Osteocyte (in vitro differentiated cells): ENCODE measurements at regions not wholly inside any gene's neighbourhood (a gene's known extent, or its start where the extent isn't known, plus 50 kb on each side); places are given as distances from the start of the nearest gene placed in this dataset.

Source experiments
- DNase-seq: peaks from one replicate; pipeline ENCODE4 v3.0.0; 2021; ENCODE audit warnings: mixed read lengths; ENCODE audit not compliant: unreplicated experiment; ENCODE audit errors: extremely low spot score
- H3K27ac Mint-ChIP-seq: one replicate; pipeline ENCODE4 v1.8.0; 2021; ENCODE audit warnings: mild to moderate bottlenecking, mixed read lengths; ENCODE audit not compliant: unreplicated experiment
- H3K27me3 Mint-ChIP-seq: one replicate; pipeline ENCODE4 v1.8.0; 2021; ENCODE audit warnings: mixed read lengths; ENCODE audit not compliant: unreplicated experiment
- H3K36me3 Mint-ChIP-seq: one replicate; pipeline ENCODE4 v1.8.0; 2021; ENCODE audit warnings: mixed read lengths; ENCODE audit not compliant: unreplicated experiment
- H3K4me1 Mint-ChIP-seq: one replicate; pipeline ENCODE4 v1.8.0; 2021; ENCODE audit warnings: mixed read lengths; ENCODE audit not compliant: unreplicated experiment
- H3K4me3 Mint-ChIP-seq: one replicate; pipeline ENCODE4 v1.8.0; 2021; ENCODE audit warnings: mild to moderate bottlenecking, moderate library complexity, mixed read lengths; ENCODE audit not compliant: unreplicated experiment
- H3K9me3 Mint-ChIP-seq: one replicate; pipeline ENCODE4 v1.8.0; 2021; ENCODE audit warnings: mixed read lengths; ENCODE audit not compliant: unreplicated experiment
- TF ChIP-seq, protein P1 (sequence below): fragments of 200-600 bp; sonication (generic); IDR thresholded peaks from 2 replicates; pipeline ENCODE4 v1.5.0; 2021; ENCODE audit warnings: antibody characterized with exemption, mild to moderate bottlenecking, moderate library complexity

DNA sequence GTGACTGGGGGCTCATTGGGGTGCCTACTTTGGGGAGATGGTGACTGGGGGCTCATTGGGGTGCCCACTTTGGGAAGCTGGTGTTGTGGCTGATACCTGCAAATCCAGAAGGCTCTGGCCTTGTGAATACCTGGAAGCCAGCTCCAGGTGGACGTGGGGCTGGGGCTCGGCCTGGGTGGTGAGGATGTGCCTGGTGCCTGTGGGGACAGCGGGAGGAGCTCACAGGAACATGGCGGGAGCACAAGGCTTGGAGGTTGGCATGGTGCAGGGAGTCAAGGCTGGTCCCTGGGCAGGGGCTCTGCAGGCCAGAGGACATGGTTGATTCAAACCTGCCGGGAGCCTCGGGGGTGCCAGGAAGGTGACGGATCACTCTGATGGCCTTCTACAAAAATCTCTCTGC is 1165.7 kb downstream of the BRD1 start:
- H3K9me3 Mint-ChIP-seq: peaks cover 4% of the 10 kb centered on the region
- H3K4me3 Mint-ChIP-seq: no peak overlapping the region
- no peak for DNase-seq
- TF ChIP-seq, protein P1, sequence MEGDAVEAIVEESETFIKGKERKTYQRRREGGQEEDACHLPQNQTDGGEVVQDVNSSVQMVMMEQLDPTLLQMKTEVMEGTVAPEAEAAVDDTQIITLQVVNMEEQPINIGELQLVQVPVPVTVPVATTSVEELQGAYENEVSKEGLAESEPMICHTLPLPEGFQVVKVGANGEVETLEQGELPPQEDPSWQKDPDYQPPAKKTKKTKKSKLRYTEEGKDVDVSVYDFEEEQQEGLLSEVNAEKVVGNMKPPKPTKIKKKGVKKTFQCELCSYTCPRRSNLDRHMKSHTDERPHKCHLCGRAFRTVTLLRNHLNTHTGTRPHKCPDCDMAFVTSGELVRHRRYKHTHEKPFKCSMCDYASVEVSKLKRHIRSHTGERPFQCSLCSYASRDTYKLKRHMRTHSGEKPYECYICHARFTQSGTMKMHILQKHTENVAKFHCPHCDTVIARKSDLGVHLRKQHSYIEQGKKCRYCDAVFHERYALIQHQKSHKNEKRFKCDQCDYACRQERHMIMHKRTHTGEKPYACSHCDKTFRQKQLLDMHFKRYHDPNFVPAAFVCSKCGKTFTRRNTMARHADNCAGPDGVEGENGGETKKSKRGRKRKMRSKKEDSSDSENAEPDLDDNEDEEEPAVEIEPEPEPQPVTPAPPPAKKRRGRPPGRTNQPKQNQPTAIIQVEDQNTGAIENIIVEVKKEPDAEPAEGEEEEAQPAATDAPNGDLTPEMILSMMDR: no peak
- H3K4me1 Mint-ChIP-seq: peaks cover 3% of the 10 kb centered on the region
- H3K27me3 Mint-ChIP-seq: no peaks in the 10 kb centered on the region
- H3K36me3 Mint-ChIP-seq: no peaks in the 10 kb centered on the region
- H3K27ac Mint-ChIP-seq: no peak overlapping the region

- Mint-ChIP-seq H3K9me3 (peaks cover 4% of the 10 kb centered on the region), H3K36me3 (no peaks in the 10 kb centered on the region), H3K4me3 (no peak overlapping the region), H3K4me1 (peaks cover 1% of the 10 kb centered on the region), H3K27me3 (no peaks in the 10 kb centered on the region), H3K27ac (no peak overlapping the region)
- TF ChIP-seq, protein P1: no peak
- DNase-seq: no peak
Measured at GRCh38 chr22:48660790-48661740, 1166.6 kb downstream of the BRD1 start.

GRCh38 chr22:48660104-48660789 is 1167.4 kb downstream of the BRD1 start:
- no peaks in the 10 kb centered on the region for H3K27me3 Mint-ChIP-seq
- H3K9me3 Mint-ChIP-seq: peaks cover 4% of the 10 kb centered on the region
- no peak overlapping the region for H3K27ac Mint-ChIP-seq
- no peak overlapping the region for H3K4me3 Mint-ChIP-seq
- TF ChIP-seq, protein P1: no peak
- peaks cover 1% of the 10 kb centered on the region for H3K4me1 Mint-ChIP-seq
- H3K36me3 Mint-ChIP-seq: no peaks in the 10 kb centered on the region
- no peak for DNase-seq

GRCh38 chr22:48659404-48659996 is 1168.2 kb downstream of the BRD1 start:
- peaks cover 6% of the 10 kb centered on the region for H3K4me1 Mint-ChIP-seq
- peaks cover 4% of the 10 kb centered on the region for H3K9me3 Mint-ChIP-seq
- no peaks in the 10 kb centered on the region for H3K36me3 Mint-ChIP-seq
- no peak overlapping the region for H3K27ac Mint-ChIP-seq
- TF ChIP-seq, protein P1: no peak
- DNase-seq: no peak
- H3K27me3 Mint-ChIP-seq: no peaks in the 10 kb centered on the region
- H3K4me3 Mint-ChIP-seq: no peak overlapping the region

- Mint-ChIP-seq H3K9me3 (no peaks in the 10 kb centered on the region), H3K27ac (no peak overlapping the region), H3K27me3 (no peaks in the 10 kb centered on the region), H3K36me3 (no peaks in the 10 kb centered on the region), H3K4me3 (no peak overlapping the region), H3K4me1 (peaks cover 9% of the 10 kb centered on the region)
- DNase-seq: no peak
- TF ChIP-seq, protein P1: no peak
Measured at GRCh38 chr22:48658871-48659270, 1168.8 kb downstream of the BRD1 start.
